ENCODE measurements at regions not wholly inside any gene's neighbourhood (a gene's known extent, or its start where the extent isn't known, plus 50 kb on each side); places are given as distances from the start of the nearest gene placed in this dataset.
"Not testable (repeated sequence)": the region's sequence is repeated elsewhere in the genome, so short reads cannot be mapped to it uniquely, and the experiment has no call there.

- DNase-seq (ENCODE audit: low read depth in 3 of 3) = no peak
Observed at GRCh38 chr4:138399081-138399480, 156.9 kb upstream of the SLC7A11 start.

- DNase-seq (ENCODE audit: low read depth in 3 of 3) = no peak
Observed at GRCh38 chr4:138398322-138398721, 156.2 kb upstream of the SLC7A11 start.

GRCh38 chr4:138393886-138394610, 151.9 kb upstream of the SLC7A11 start:
- DNase-seq (ENCODE audit: low read depth in 3 of 3) = no peak

GRCh38 chr4:138392751-138393308, 150.7 kb upstream of the SLC7A11 start:
- no peak for DNase-seq (ENCODE audit: low read depth in 3 of 3)

GRCh38 chr4:138389976-138390685, 148.0 kb upstream of the SLC7A11 start:
- no peak for DNase-seq (ENCODE audit: low read depth in 3 of 3)

- DNase-seq (ENCODE audit: low read depth in 3 of 3) = no peak
Observed at GRCh38 chr4:138374947-138375346, 132.8 kb upstream of the SLC7A11 start.

GRCh38 chr4:138367942-138368341, 125.8 kb upstream of the SLC7A11 start:
- DNase-seq (ENCODE audit: low read depth in 3 of 3) = no peak

- DNase-seq (ENCODE audit: low read depth in 3 of 3) = not testable (repeated sequence)
Observed at GRCh38 chr4:138352446-138352845, 110.3 kb upstream of the SLC7A11 start.

- no peak for DNase-seq (ENCODE audit: low read depth in 3 of 3)
Observed at GRCh38 chr4:138348055-138348454, 105.9 kb upstream of the SLC7A11 start.

GRCh38 chr4:138347561-138347960, 105.4 kb upstream of the SLC7A11 start:
- DNase-seq (ENCODE audit: low read depth in 3 of 3) = no peak

GRCh38 chr4:138344851-138345250, 102.7 kb upstream of the SLC7A11 start:
- DNase-seq (ENCODE audit: low read depth in 3 of 3) = no peak

GRCh38 chr4:138344054-138344453, 101.9 kb upstream of the SLC7A11 start:
- no peak for DNase-seq (ENCODE audit: low read depth in 3 of 3)

- no peak for DNase-seq (ENCODE audit: low read depth in 3 of 3)
Observed at GRCh38 chr4:138341739-138342415, 99.7 kb upstream of the SLC7A11 start.

- DNase-seq (ENCODE audit: low read depth in 3 of 3) = no peak
Observed at GRCh38 chr4:138338840-138339239, 96.7 kb upstream of the SLC7A11 start.

- not testable (repeated sequence) for DNase-seq (ENCODE audit: low read depth in 3 of 3)
Observed at GRCh38 chr4:138338222-138338621, 96.1 kb upstream of the SLC7A11 start.

- DNase-seq (ENCODE audit: low read depth in 3 of 3) = no peak
Observed at GRCh38 chr4:138334346-138335016, 92.3 kb upstream of the SLC7A11 start.

- not testable (repeated sequence) for DNase-seq (ENCODE audit: low read depth in 3 of 3)
Observed at GRCh38 chr4:138332415-138332814, 90.3 kb upstream of the SLC7A11 start.

GRCh38 chr4:138330531-138330930, 88.4 kb upstream of the SLC7A11 start:
- DNase-seq (ENCODE audit: low read depth in 3 of 3) = no peak

GRCh38 chr4:138329506-138330070, 87.4 kb upstream of the SLC7A11 start:
- DNase-seq (ENCODE audit: low read depth in 3 of 3) = no peak

- no peak for DNase-seq (ENCODE audit: low read depth in 3 of 3)
Observed at GRCh38 chr4:138327338-138327737, 85.2 kb upstream of the SLC7A11 start.

GRCh38 chr4:138320831-138321230, 78.7 kb upstream of the SLC7A11 start:
- DNase-seq (ENCODE audit: low read depth in 3 of 3) = no peak

- no peak for DNase-seq (ENCODE audit: low read depth in 3 of 3)
Observed at GRCh38 chr4:138320030-138320429, 77.9 kb upstream of the SLC7A11 start.
